Hematopoietic multipotent progenitor cell treated with erythropoietin and hydrocortisone succinate and interleukin-3 and kit ligand, for 6 days (in vitro differentiated cells): ENCODE measurements at regions not wholly inside any gene's neighbourhood (a gene's known extent, or its start where the extent isn't known, plus 50 kb on each side); places are given as distances from the start of the nearest gene placed in this dataset.
"Not testable (repeated sequence)": the region's sequence is repeated elsewhere in the genome, so short reads cannot be mapped to it uniquely, and the experiment has no call there.

Source experiments
- DNase-seq: peaks from one replicate; pipeline ENCODE4 v3.0.0-alpha.2; 2015

- no peak for DNase-seq
These were observed 241.4 kb upstream of the DGKB start for GRCh38 chr7:15143936-15144335.

- DNase-seq: no peak
These were observed 240.6 kb upstream of the DGKB start for GRCh38 chr7:15143121-15143520.

GRCh38 chr7:15140431-15140830, 237.9 kb upstream of the DGKB start:
- no peak for DNase-seq

- DNase-seq: no peak
These were observed 229.1 kb upstream of the DGKB start for GRCh38 chr7:15131661-15132060.

- no peak for DNase-seq
These were observed 228.4 kb upstream of the DGKB start for GRCh38 chr7:15130666-15131541.

GRCh38 chr7:15128716-15129115, 226.2 kb upstream of the DGKB start:
- no peak for DNase-seq

GRCh38 chr7:15126653-15127052, 224.1 kb upstream of the DGKB start:
- not testable (repeated sequence) for DNase-seq

GRCh38 chr7:15123901-15124300, 221.3 kb upstream of the DGKB start:
- no peak for DNase-seq

- DNase-seq: no peak
These were observed 211.2 kb upstream of the DGKB start for GRCh38 chr7:15113752-15114151.

GRCh38 chr7:15105711-15106110, 203.2 kb upstream of the DGKB start:
- DNase-seq: no peak

- DNase-seq: no peak
These were observed 202.0 kb upstream of the DGKB start for GRCh38 chr7:15104411-15105092.

- no peak for DNase-seq
These were observed 196.5 kb upstream of the DGKB start for GRCh38 chr7:15099074-15099473.

GRCh38 chr7:15096853-15097252, 194.3 kb upstream of the DGKB start:
- DNase-seq: no peak

GRCh38 chr7:15094989-15095388, 192.4 kb upstream of the DGKB start:
- DNase-seq: no peak

- DNase-seq: no peak
These were observed 185.2 kb upstream of the DGKB start for GRCh38 chr7:15087771-15088170.

- DNase-seq: no peak
These were observed 184.3 kb upstream of the DGKB start for GRCh38 chr7:15086862-15087261.

GRCh38 chr7:15086131-15086611, 183.6 kb upstream of the DGKB start:
- DNase-seq: no peak

GRCh38 chr7:15085366-15085765, 182.8 kb upstream of the DGKB start:
- no peak for DNase-seq

- no peak for DNase-seq
These were observed 181.8 kb upstream of the DGKB start for GRCh38 chr7:15084368-15084767.

GRCh38 chr7:15081891-15082290, 179.3 kb upstream of the DGKB start:
- no peak for DNase-seq

- no peak for DNase-seq
These were observed 170.8 kb upstream of the DGKB start for GRCh38 chr7:15073301-15073700.

GRCh38 chr7:15068324-15068723, 165.8 kb upstream of the DGKB start:
- DNase-seq: no peak

- DNase-seq: no peak
These were observed 154.7 kb upstream of the DGKB start for GRCh38 chr7:15057272-15057671.

GRCh38 chr7:15054304-15054703, 151.8 kb upstream of the DGKB start:
- DNase-seq: not testable (repeated sequence)
